HL-60 (cell line): ENCODE measurements at regions not wholly inside any gene's neighbourhood (a gene's known extent, or its start where the extent isn't known, plus 50 kb on each side); places are given as distances from the start of the nearest gene placed in this dataset.

Experiments
- GABPA ChIP-seq: IDR thresholded peaks from 2 replicates; pipeline ENCODE4 v1.6.1; 2012; ENCODE audit warnings: low read depth
- POLR2AphosphoS5 ChIP-seq: IDR thresholded peaks from 2 replicates; pipeline ENCODE4 v1.6.1; 2012; ENCODE audit warnings: low read depth
- SPI1 ChIP-seq: IDR thresholded peaks from 2 replicates; pipeline ENCODE4 v1.6.1; 2012; ENCODE audit warnings: low read depth, mild to moderate bottlenecking, borderline replicate concordance
- TF ChIP-seq, protein P1 (sequence below): IDR thresholded peaks from one replicate; pipeline ENCODE4 v1.5.1; 2011; ENCODE audit warnings: low read length, control low read depth, inconsistent platforms; ENCODE audit not compliant: insufficient read depth
- TF ChIP-seq, protein P2 (sequence below): IDR thresholded peaks from 2 replicates; pipeline ENCODE4 v1.6.1; 2012; ENCODE audit warnings: low read depth; ENCODE audit not compliant: insufficient replicate concordance

DNA sequence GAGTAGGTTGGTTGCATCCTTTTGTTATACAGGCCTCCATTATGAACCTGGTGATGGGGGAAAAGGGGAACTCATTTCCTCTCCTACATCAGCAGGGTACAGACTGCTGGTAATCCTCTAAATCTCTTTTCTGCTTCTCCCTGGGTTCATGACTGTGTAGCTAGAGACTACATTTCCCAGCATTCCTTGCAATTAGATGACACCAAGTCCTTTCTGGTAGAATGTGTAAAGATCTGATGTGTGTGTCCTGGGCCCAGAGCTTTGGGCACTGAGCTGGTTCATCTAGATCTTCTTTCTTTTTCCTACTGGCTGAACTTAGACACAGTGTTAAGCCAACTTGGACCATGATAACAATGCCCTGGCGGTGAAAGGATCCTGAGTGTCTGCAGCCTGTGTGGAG is 104.7 kb upstream of the IFNGR1 start:
- TF ChIP-seq, protein P1, sequence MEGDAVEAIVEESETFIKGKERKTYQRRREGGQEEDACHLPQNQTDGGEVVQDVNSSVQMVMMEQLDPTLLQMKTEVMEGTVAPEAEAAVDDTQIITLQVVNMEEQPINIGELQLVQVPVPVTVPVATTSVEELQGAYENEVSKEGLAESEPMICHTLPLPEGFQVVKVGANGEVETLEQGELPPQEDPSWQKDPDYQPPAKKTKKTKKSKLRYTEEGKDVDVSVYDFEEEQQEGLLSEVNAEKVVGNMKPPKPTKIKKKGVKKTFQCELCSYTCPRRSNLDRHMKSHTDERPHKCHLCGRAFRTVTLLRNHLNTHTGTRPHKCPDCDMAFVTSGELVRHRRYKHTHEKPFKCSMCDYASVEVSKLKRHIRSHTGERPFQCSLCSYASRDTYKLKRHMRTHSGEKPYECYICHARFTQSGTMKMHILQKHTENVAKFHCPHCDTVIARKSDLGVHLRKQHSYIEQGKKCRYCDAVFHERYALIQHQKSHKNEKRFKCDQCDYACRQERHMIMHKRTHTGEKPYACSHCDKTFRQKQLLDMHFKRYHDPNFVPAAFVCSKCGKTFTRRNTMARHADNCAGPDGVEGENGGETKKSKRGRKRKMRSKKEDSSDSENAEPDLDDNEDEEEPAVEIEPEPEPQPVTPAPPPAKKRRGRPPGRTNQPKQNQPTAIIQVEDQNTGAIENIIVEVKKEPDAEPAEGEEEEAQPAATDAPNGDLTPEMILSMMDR: no peak
- no peak for TF ChIP-seq POLR2AphosphoS5
- TF ChIP-seq GABPA: no peak
- TF ChIP-seq, protein P2, sequence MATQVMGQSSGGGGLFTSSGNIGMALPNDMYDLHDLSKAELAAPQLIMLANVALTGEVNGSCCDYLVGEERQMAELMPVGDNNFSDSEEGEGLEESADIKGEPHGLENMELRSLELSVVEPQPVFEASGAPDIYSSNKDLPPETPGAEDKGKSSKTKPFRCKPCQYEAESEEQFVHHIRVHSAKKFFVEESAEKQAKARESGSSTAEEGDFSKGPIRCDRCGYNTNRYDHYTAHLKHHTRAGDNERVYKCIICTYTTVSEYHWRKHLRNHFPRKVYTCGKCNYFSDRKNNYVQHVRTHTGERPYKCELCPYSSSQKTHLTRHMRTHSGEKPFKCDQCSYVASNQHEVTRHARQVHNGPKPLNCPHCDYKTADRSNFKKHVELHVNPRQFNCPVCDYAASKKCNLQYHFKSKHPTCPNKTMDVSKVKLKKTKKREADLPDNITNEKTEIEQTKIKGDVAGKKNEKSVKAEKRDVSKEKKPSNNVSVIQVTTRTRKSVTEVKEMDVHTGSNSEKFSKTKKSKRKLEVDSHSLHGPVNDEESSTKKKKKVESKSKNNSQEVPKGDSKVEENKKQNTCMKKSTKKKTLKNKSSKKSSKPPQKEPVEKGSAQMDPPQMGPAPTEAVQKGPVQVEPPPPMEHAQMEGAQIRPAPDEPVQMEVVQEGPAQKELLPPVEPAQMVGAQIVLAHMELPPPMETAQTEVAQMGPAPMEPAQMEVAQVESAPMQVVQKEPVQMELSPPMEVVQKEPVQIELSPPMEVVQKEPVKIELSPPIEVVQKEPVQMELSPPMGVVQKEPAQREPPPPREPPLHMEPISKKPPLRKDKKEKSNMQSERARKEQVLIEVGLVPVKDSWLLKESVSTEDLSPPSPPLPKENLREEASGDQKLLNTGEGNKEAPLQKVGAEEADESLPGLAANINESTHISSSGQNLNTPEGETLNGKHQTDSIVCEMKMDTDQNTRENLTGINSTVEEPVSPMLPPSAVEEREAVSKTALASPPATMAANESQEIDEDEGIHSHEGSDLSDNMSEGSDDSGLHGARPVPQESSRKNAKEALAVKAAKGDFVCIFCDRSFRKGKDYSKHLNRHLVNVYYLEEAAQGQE: no peak
- peak; percentile 48 for TF ChIP-seq SPI1
